GM12878 (cell line): ENCODE measurements at regions not wholly inside any gene's neighbourhood (a gene's known extent, or its start where the extent isn't known, plus 50 kb on each side); places are given as distances from the start of the nearest gene placed in this dataset.

Source experiments
- ATAC-seq: fragments of 200-7000 bp; cut with Tn5 transposase; 3 replicates; pipeline ENCODE4 v1.9.1; 2020; ENCODE audit warnings: mild to moderate bottlenecking, moderate library complexity
- BruUV-seq: library from RNA; stranded (reverse); fragments of 400-500 nt; replicated peaks from 2 replicates; lab custom pipeline; 2021; lab: Mats Ljungman, UMichigan
- CTCF ChIA-PET: fragments of 300-600 bp; sonication (Branson Sonifier 250); formaldehyde crosslinking; extraction: SDS; loops from one replicate; lab custom pipeline; 2021; ENCODE audit warnings: inconsistent platforms; lab: Yijun Ruan, JAX
- POLR2A ChIA-PET: fragments of 350-600 bp; formaldehyde crosslinking; extraction: SDS; loops from one replicate; lab custom pipeline; 2021; ENCODE audit warnings: inconsistent platforms; lab: Charles Lee
- RAD21 ChIA-PET: fragments of 300-600 bp; sonication (Branson Sonifier 250); formaldehyde crosslinking; loops from one replicate; lab custom pipeline; 2023; ENCODE audit warnings: antibody characterized with exemption; ENCODE audit not compliant: unreplicated experiment; lab: Charles Lee
- SMC1A ChIA-PET: fragments of 300-600 bp; sonication (Branson Sonifier 250); formaldehyde crosslinking; loops from one replicate; lab custom pipeline; 2023; ENCODE audit not compliant: unreplicated experiment, uncharacterized antibody; lab: Charles Lee
- DNase-seq: peaks from one replicate; pipeline ENCODE4 v3.0.0-alpha.2; 2011; ENCODE audit warnings: low read depth, low spot score
- FAIRE-seq: peaks from 3 replicates; lab custom pipeline; 2011; peaks lifted over from hg19 to GRCh38; lab: Jason Lieb, UNC
- H2AFZ ChIP-seq: 2 replicates; pipeline ENCODE4 v1.6.0; 2011; ENCODE audit warnings: low read depth, low read length, control low read depth; ENCODE audit not compliant: control insufficient read depth
- H3K27ac ChIP-seq: 2 replicates; pipeline ENCODE4 v1.5.1; 2011; ENCODE audit warnings: control low read depth; ENCODE audit not compliant: control insufficient read depth, insufficient read depth
- H3K27me3 ChIP-seq, 2 experiments: replicated peaks in 1 of 2; 2 replicates each; pipeline versions ENCODE4 v1.6.0 to v1.6.1; 2011; ENCODE audit warnings: low read length in 1 of 2; ENCODE audit not compliant: control insufficient read depth in 2 of 2, insufficient read depth in 2 of 2
- H3K36me3 ChIP-seq, 2 experiments: 2 replicates each; pipeline ENCODE4 v1.5.1; 2011; ENCODE audit warnings: low read length in 1 of 2; ENCODE audit not compliant: control insufficient read depth in 2 of 2, insufficient read depth in 2 of 2
- H3K4me1 ChIP-seq: 2 replicates; pipeline ENCODE4 v1.6.1; 2011; ENCODE audit warnings: mild to moderate bottlenecking, low read length, moderate library complexity, mixed read lengths; ENCODE audit not compliant: control insufficient read depth, insufficient read depth
- H3K4me2 ChIP-seq: 2 replicates; pipeline ENCODE4 v1.6.0; 2011; ENCODE audit warnings: control low read depth; ENCODE audit not compliant: control insufficient read depth, insufficient read depth
- H3K4me3 ChIP-seq: fragments of 200-600 bp; sonication (generic); 2 replicates; pipeline ENCODE4 v1.5.1; 2016
- H3K79me2 ChIP-seq: 2 replicates; pipeline ENCODE4 v1.6.0; 2011; ENCODE audit warnings: low read length; ENCODE audit not compliant: control insufficient read depth, insufficient read depth
- H3K9ac ChIP-seq: 2 replicates; pipeline ENCODE4 v1.8.0; 2011; ENCODE audit warnings: low read length, control low read depth, mixed read lengths; ENCODE audit not compliant: control insufficient read depth, insufficient read depth
- H3K9me3 ChIP-seq: replicated peaks from 3 replicates; pipeline ENCODE4 v1.5.1; 2011; ENCODE audit warnings: mild to moderate bottlenecking, low read length; ENCODE audit not compliant: control insufficient read depth, insufficient read depth
- H4K20me1 ChIP-seq: 2 replicates; pipeline ENCODE4 v1.6.0; 2011; ENCODE audit not compliant: control insufficient read depth, insufficient read depth
- BRCA1 ChIP-seq: IDR thresholded peaks from 2 replicates; pipeline ENCODE4 v1.6.1; 2011; ENCODE audit warnings: low read depth, low read length, improper control_type of control experiment
- CBX5 ChIP-seq: sonication (generic); IDR thresholded peaks from 2 replicates; pipeline ENCODE4 v1.6.1; 2016; ENCODE audit warnings: low read depth, moderate library complexity, mild to moderate bottlenecking, inconsistent platforms
- EP300 ChIP-seq, 2 experiments: fragments of 150-350 bp in 1 of 2; IDR thresholded peaks; 2 replicates each; pipeline ENCODE4 v1.6.1; 2011 to 2012; ENCODE audit warnings: low read depth in 2 of 2, low read length in 2 of 2, borderline replicate concordance in 1 of 2, improper control_type of control experiment in 1 of 2, inconsistent platforms in 1 of 2; ENCODE audit not compliant: control insufficient read depth in 1 of 2
- ESRRA ChIP-seq: IDR thresholded peaks from 2 replicates; pipeline ENCODE4 v1.6.1; 2012; ENCODE audit warnings: mild to moderate bottlenecking, low read length, improper control_type of control experiment
- FOS ChIP-seq: IDR thresholded peaks from 3 replicates; pipeline ENCODE4 v1.6.1; 2011; ENCODE audit warnings: borderline replicate concordance; ENCODE audit not compliant: insufficient read length; ENCODE audit errors: extremely low read depth
- JUND ChIP-seq: IDR thresholded peaks from 2 replicates; pipeline ENCODE4 v1.6.1; 2012; ENCODE audit warnings: low read depth, mild to moderate bottlenecking, low read length, improper control_type of control experiment, moderate library complexity
- NFIC ChIP-seq: IDR thresholded peaks from 2 replicates; pipeline ENCODE4 v1.6.1; 2012; ENCODE audit warnings: low read depth, mild to moderate bottlenecking, inconsistent platforms, low read length, moderate library complexity
- NR2F1 ChIP-seq: fragments of 450-650 bp; conservative IDR thresholded peaks from 2 replicates; pipeline ENCODE4 v1.6.1; 2017; ENCODE audit warnings: mild to moderate bottlenecking
- PML ChIP-seq: IDR thresholded peaks from 2 replicates; pipeline ENCODE4 v1.6.1; 2012; ENCODE audit warnings: low read length, inconsistent platforms
- POLR2AphosphoS5 ChIP-seq: IDR thresholded peaks from 2 replicates; pipeline ENCODE4 v1.6.1; 2011; ENCODE audit warnings: mild to moderate bottlenecking, low read length, inconsistent platforms
- RAD51 ChIP-seq: fragments of 450-650 bp; IDR thresholded peaks from 2 replicates; pipeline ENCODE4 v1.6.1; 2016; ENCODE audit warnings: moderate library complexity, mild to moderate bottlenecking, inconsistent platforms
- RELA ChIP-seq: fragments of 450-650 bp; IDR thresholded peaks from 2 replicates; pipeline ENCODE4 v1.8.0; 2014; ENCODE audit warnings: borderline replicate concordance; ENCODE audit not compliant: partially characterized antibody
- RUNX3 ChIP-seq: IDR thresholded peaks from 2 replicates; pipeline ENCODE4 v1.6.1; 2012; ENCODE audit warnings: low read length, inconsistent platforms
- SMARCA5 ChIP-seq: fragments of 450-650 bp; IDR thresholded peaks from 2 replicates; pipeline ENCODE4 v1.6.1; 2017; ENCODE audit warnings: mild to moderate bottlenecking
- WGBS: methylation state at CpG from one replicate; pipeline ENCODE4 v1.1.6; 2016; ENCODE audit warnings: low lambda C conversion rate; ENCODE audit not compliant: insufficient replicate concordance, insufficient coverage; ENCODE audit errors: missing lambda C conversion rate; 5-methylcytosine and 5-hydroxymethylcytosine counted together
- in situ Hi-C: fragments of 300-500 bp; cut with MboI; formaldehyde crosslinking; loops from 9 replicates; pipeline ENCODE4 v1.14.3; 2018; ENCODE audit warnings: mixed read lengths
- intact Hi-C: fragments of 100-400 bp; cut with micrococcal nuclease; formaldehyde crosslinking; loops from one replicate; pipeline ENCODE4 v1.14.2; 2022; ENCODE audit not compliant: unreplicated experiment

DNA sequence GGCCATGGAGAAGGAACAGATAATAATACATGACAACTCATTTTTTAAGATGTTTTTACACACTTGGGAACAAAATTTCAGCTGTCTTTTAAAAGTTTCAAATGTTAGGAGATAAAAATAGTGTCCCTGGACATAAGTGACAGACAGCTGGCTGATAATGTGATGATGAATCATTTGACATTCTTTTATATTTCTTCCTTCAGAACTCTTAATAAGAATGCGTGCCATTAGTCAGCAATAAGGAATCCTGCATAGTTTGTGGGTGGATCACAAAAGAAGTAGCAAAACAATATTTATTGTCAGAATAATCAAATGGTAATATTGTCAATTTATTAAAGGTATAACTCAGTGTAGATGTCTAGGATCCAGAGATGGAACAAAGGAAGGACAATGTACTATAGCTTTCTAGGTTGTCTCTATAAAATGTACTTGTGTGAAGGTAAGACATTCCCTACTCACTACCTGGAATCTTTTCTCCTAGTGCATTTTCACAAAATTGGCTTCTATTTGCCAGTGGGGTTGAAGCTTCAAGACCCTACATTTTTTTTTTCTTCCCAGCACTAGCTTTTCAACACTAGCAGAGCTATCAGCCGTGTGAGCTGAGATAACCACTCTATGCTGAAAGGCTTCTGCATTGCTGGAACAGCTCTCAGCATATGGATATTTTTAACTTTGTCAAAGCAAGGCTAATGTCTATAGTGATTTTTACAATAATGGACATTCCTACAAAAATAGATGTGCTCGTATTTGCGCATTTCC is 175.6 kb upstream of the SLITRK6 start:
- DNase-seq: no peak
- intact Hi-C loops: no loop called here
- H3K4me2 ChIP-seq: no peak overlapping the region
- H3K9me3 ChIP-seq: no peaks in the 10 kb centered on the region
- in situ Hi-C loops: no loop called here
- no peaks in the 10 kb centered on the region for H3K4me1 ChIP-seq
- RAD21 ChIA-PET: no interaction called here
- no peaks in the 10 kb centered on the region for H3K36me3 ChIP-seq
- H3K9ac ChIP-seq: no peak overlapping the region
- CTCF ChIA-PET: no interaction called here
- no TSS peak for BruUV-seq
- ATAC-seq: no peak
- H3K4me3 ChIP-seq: no peak overlapping the region
- WGBS: 31% methylated on average over 4 of the region's 4 CpGs
- no peaks in the 10 kb centered on the region for H3K27me3 ChIP-seq
- FAIRE-seq: peak; percentile 47
- no peak overlapping the region for H2AFZ ChIP-seq
- POLR2A ChIA-PET: no interaction called here
- no peak overlapping the region for H3K27ac ChIP-seq
- no peaks in the 10 kb centered on the region for H4K20me1 ChIP-seq
- H3K79me2 ChIP-seq: no peaks in the 10 kb centered on the region
- no peak for TF ChIP-seq EP300 (IDR thresholded peaks at IDR 0.05; ENCODE audit: borderline replicate concordance in 1 of 2, control insufficient read depth in 1 of 2, low read depth in 2 of 2, low read length in 2 of 2)
- no peak for TF ChIP-seq POLR2AphosphoS5
- no peak for TF ChIP-seq SMARCA5
- no peak for TF ChIP-seq RAD51
- TF ChIP-seq PML: no peak
- TF ChIP-seq RUNX3: no peak
- TF ChIP-seq NR2F1: no peak
- TF ChIP-seq NFIC: no peak
- no peak for TF ChIP-seq BRCA1
- TF ChIP-seq JUND: no peak
- no peak for TF ChIP-seq FOS
- no peak for TF ChIP-seq CBX5
- no peak for TF ChIP-seq ESRRA
- no peak for TF ChIP-seq RELA
- SMC1A ChIA-PET: no interaction called here
